ENCODE measurements at regions not wholly inside any gene's neighbourhood (a gene's known extent, or its start where the extent isn't known, plus 50 kb on each side); places are given as distances from the start of the nearest gene placed in this dataset.

- H3K27ac Mint-ChIP-seq, result no peak overlapping the region
- CTCF ChIA-PET, result no interaction called here
- peaks cover 6% of the 10 kb centered on the region for H3K9me3 Mint-ChIP-seq
- no peak for DNase-seq
- no peaks in the 10 kb centered on the region for H3K4me1 Mint-ChIP-seq
- no peak overlapping the region for H3K4me3 Mint-ChIP-seq
- no peaks in the 10 kb centered on the region for H3K27me3 Mint-ChIP-seq
- H3K36me3 Mint-ChIP-seq (ENCODE audit: low read depth), result no peaks in the 10 kb centered on the region
- POLR2A ChIA-PET, result no interaction called here
Observed at GRCh38 chr11:29331451-29332010, 685.3 kb downstream of the KCNA4 start.

- Mint-ChIP-seq H3K4me1 (no peaks in the 10 kb centered on the region), H3K27me3 (no peaks in the 10 kb centered on the region), H3K9me3 (peaks cover 6% of the 10 kb centered on the region), H3K4me3 (no peak overlapping the region), H3K36me3 (ENCODE audit: low read depth) (no peaks in the 10 kb centered on the region), H3K27ac (no peak overlapping the region)
- CTCF ChIA-PET, result interaction anchor here (1.2 kb wide), 1 partner anchor 15 kb away, joined by 3 read pairs; no protein-coding TSS in a partner anchor
- POLR2A ChIA-PET, result no interaction called here
- DNase-seq, result no peak
Observed at GRCh38 chr11:29328961-29329441, 687.8 kb downstream of the KCNA4 start.

- ChIA-PET POLR2A (no interaction called here), CTCF (interaction anchor here (1.2 kb wide), 1 partner anchor 16 kb away, joined by 3 read pairs; no protein-coding TSS in a partner anchor)
- H3K27me3 Mint-ChIP-seq, result no peaks in the 10 kb centered on the region
- H3K4me3 Mint-ChIP-seq, result no peak overlapping the region
- H3K4me1 Mint-ChIP-seq, result no peaks in the 10 kb centered on the region
- DNase-seq, result no peak
- H3K27ac Mint-ChIP-seq, result no peak overlapping the region
- H3K9me3 Mint-ChIP-seq, result peaks cover 6% of the 10 kb centered on the region
- H3K36me3 Mint-ChIP-seq (ENCODE audit: low read depth), result no peaks in the 10 kb centered on the region
Observed at GRCh38 chr11:29327891-29328290, 688.9 kb downstream of the KCNA4 start.

- POLR2A ChIA-PET, result no interaction called here
- H3K4me1 Mint-ChIP-seq, result no peaks in the 10 kb centered on the region
- no peak for DNase-seq
- H3K27ac Mint-ChIP-seq, result no peak overlapping the region
- H3K36me3 Mint-ChIP-seq (ENCODE audit: low read depth), result no peaks in the 10 kb centered on the region
- peaks cover 6% of the 10 kb centered on the region for H3K9me3 Mint-ChIP-seq
- H3K4me3 Mint-ChIP-seq, result no peak overlapping the region
- CTCF ChIA-PET, result no interaction called here
- H3K27me3 Mint-ChIP-seq, result no peaks in the 10 kb centered on the region
Observed at GRCh38 chr11:29326757-29327156, 690.1 kb downstream of the KCNA4 start.

- no peak overlapping the region for H3K4me3 Mint-ChIP-seq
- H3K27me3 Mint-ChIP-seq, result no peaks in the 10 kb centered on the region
- CTCF ChIA-PET, result no interaction called here
- POLR2A ChIA-PET, result no interaction called here
- H3K27ac Mint-ChIP-seq, result no peak overlapping the region
- peaks cover 6% of the 10 kb centered on the region for H3K9me3 Mint-ChIP-seq
- H3K4me1 Mint-ChIP-seq, result no peaks in the 10 kb centered on the region
- H3K36me3 Mint-ChIP-seq (ENCODE audit: low read depth), result no peaks in the 10 kb centered on the region
- no peak for DNase-seq
Observed at GRCh38 chr11:29324328-29324727, 692.5 kb downstream of the KCNA4 start.

GRCh38 chr11:29321293-29322132, 695.3 kb downstream of the KCNA4 start:
- POLR2A ChIA-PET, result no interaction called here
- Mint-ChIP-seq H3K27me3 (no peaks in the 10 kb centered on the region), H3K36me3 (ENCODE audit: low read depth) (no peaks in the 10 kb centered on the region), H3K27ac (no peak overlapping the region), H3K4me1 (no peaks in the 10 kb centered on the region), H3K4me3 (no peak overlapping the region), H3K9me3 (no peaks in the 10 kb centered on the region)
- CTCF ChIA-PET, result no interaction called here
- no peak for DNase-seq

- POLR2A ChIA-PET, result no interaction called here
- DNase-seq, result no peak
- H3K4me1 Mint-ChIP-seq, result no peaks in the 10 kb centered on the region
Observed at GRCh38 chr11:29320196-29320595, 696.6 kb downstream of the KCNA4 start.

GRCh38 chr11:29319210-29319609, 697.6 kb downstream of the KCNA4 start:
- H3K9me3 Mint-ChIP-seq, result no peaks in the 10 kb centered on the region
- ChIA-PET CTCF (no interaction called here), POLR2A (no interaction called here)
- no peaks in the 10 kb centered on the region for H3K36me3 Mint-ChIP-seq (ENCODE audit: low read depth)
- no peak overlapping the region for H3K27ac Mint-ChIP-seq
- H3K4me1 Mint-ChIP-seq, result no peaks in the 10 kb centered on the region
- DNase-seq, result no peak
- H3K27me3 Mint-ChIP-seq, result no peaks in the 10 kb centered on the region
- H3K4me3 Mint-ChIP-seq, result no peak overlapping the region

More at GRCh38 chr11:29320196-29320595, 696.6 kb downstream of the KCNA4 start:
- CTCF ChIA-PET, result no interaction called here
- Mint-ChIP-seq H3K27me3 (no peaks in the 10 kb centered on the region), H3K9me3 (no peaks in the 10 kb centered on the region), H3K4me3 (no peak overlapping the region), H3K36me3 (ENCODE audit: low read depth) (no peaks in the 10 kb centered on the region), H3K27ac (no peak overlapping the region)

- POLR2A ChIA-PET, result no interaction called here
- no peak for DNase-seq
- Mint-ChIP-seq H3K36me3 (ENCODE audit: low read depth) (no peaks in the 10 kb centered on the region), H3K27ac (no peak overlapping the region), H3K4me1 (no peaks in the 10 kb centered on the region), H3K4me3 (no peak overlapping the region), H3K9me3 (no peaks in the 10 kb centered on the region), H3K27me3 (no peaks in the 10 kb centered on the region)
- CTCF ChIA-PET, result no interaction called here
Observed at GRCh38 chr11:29318134-29318845, 698.5 kb downstream of the KCNA4 start.

GRCh38 chr11:29317694-29318093, 699.1 kb downstream of the KCNA4 start:
- Mint-ChIP-seq H3K27me3 (no peaks in the 10 kb centered on the region), H3K9me3 (no peaks in the 10 kb centered on the region), H3K27ac (no peak overlapping the region), H3K4me3 (no peak overlapping the region), H3K4me1 (no peaks in the 10 kb centered on the region), H3K36me3 (ENCODE audit: low read depth) (no peaks in the 10 kb centered on the region)
- DNase-seq, result no peak
- ChIA-PET CTCF (no interaction called here), POLR2A (no interaction called here)

- no peaks in the 10 kb centered on the region for H3K27me3 Mint-ChIP-seq
- CTCF ChIA-PET, result no interaction called here
- no peaks in the 10 kb centered on the region for H3K4me1 Mint-ChIP-seq
- POLR2A ChIA-PET, result no interaction called here
- H3K27ac Mint-ChIP-seq, result no peak overlapping the region
- no peak for DNase-seq
- no peak overlapping the region for H3K4me3 Mint-ChIP-seq
- H3K9me3 Mint-ChIP-seq, result peaks cover 4% of the 10 kb centered on the region
- no peaks in the 10 kb centered on the region for H3K36me3 Mint-ChIP-seq (ENCODE audit: low read depth)
Observed at GRCh38 chr11:29315275-29315674, 701.6 kb downstream of the KCNA4 start.

- Mint-ChIP-seq H3K27ac (no peak overlapping the region), H3K4me1 (no peaks in the 10 kb centered on the region), H3K4me3 (no peak overlapping the region), H3K27me3 (no peaks in the 10 kb centered on the region), H3K9me3 (peaks cover 4% of the 10 kb centered on the region), H3K36me3 (ENCODE audit: low read depth) (no peaks in the 10 kb centered on the region)
- CTCF ChIA-PET, result no interaction called here
- no peak for DNase-seq
- POLR2A ChIA-PET, result no interaction called here
Observed at GRCh38 chr11:29314211-29314610, 702.6 kb downstream of the KCNA4 start.

GRCh38 chr11:29312812-29313211, 704.0 kb downstream of the KCNA4 start:
- no peak overlapping the region for H3K4me3 Mint-ChIP-seq
- H3K27me3 Mint-ChIP-seq, result no peaks in the 10 kb centered on the region
- no peaks in the 10 kb centered on the region for H3K36me3 Mint-ChIP-seq (ENCODE audit: low read depth)
- no peak overlapping the region for H3K27ac Mint-ChIP-seq
- ChIA-PET CTCF (no interaction called here), POLR2A (no interaction called here)
- no peaks in the 10 kb centered on the region for H3K4me1 Mint-ChIP-seq
- peaks cover 4% of the 10 kb centered on the region for H3K9me3 Mint-ChIP-seq
- DNase-seq, result no peak
